ENCODE measurements at regions not wholly inside any gene's neighbourhood (a gene's known extent, or its start where the extent isn't known, plus 50 kb on each side); places are given as distances from the start of the nearest gene placed in this dataset.

- DNase-seq, result no peak
Measured at GRCh38 chr6:81694855-81695254, 57.6 kb downstream of the TENT5A start.

- no peak for DNase-seq
Measured at GRCh38 chr6:81694207-81694606, 58.3 kb downstream of the TENT5A start.

DNA sequence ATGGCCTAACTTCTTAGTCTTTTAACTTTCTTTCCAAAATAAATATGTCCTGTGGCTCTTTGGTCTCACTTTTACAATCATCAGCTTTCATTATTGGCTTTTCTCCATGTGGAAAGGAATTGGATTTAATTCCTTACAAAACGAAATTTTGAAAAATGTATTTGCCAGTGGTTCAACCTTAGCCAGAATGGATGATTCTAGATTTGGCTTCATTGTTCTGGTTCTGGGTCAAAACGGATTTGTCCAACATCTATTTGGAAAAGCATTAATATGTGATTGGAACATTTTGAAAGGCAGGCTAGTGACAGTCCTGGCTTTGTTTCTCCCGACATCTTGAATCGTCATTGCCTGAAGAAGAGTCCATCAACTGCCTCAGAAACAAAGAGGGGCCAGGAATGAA is 59.2 kb downstream of the TENT5A start:
- DNase-seq, result no peak

- DNase-seq, result no peak
Measured at GRCh38 chr6:81690073-81690472, 62.4 kb downstream of the TENT5A start.

GRCh38 chr6:81689580-81689979 is 62.9 kb downstream of the TENT5A start:
- DNase-seq, result no peak

DNA sequence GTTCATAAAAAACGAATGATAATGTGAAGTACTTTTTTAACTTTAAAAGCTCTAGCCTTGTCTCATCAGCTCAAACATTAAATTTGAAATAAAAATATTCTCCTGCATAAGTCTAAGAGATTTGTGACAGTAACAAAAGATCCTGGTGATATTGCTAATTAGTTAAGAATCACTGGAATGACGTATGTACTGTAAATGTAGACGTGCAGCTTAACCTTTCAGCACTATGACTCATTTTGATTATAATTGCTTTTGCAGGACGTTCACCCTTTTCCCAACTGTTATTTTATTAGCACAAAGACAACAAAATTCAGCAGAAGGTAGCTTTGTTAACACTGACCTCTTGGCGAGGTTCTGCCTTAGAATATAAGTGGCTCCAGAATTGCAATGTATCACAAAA is 68.6 kb downstream of the TENT5A start:
- no peak for DNase-seq

- peak; percentile 18 for DNase-seq
Measured at GRCh38 chr6:81682858-81683620, 69.4 kb downstream of the TENT5A start.

- DNase-seq, result no peak
Measured at GRCh38 chr6:81682235-81682795, 70.2 kb downstream of the TENT5A start.

DNA sequence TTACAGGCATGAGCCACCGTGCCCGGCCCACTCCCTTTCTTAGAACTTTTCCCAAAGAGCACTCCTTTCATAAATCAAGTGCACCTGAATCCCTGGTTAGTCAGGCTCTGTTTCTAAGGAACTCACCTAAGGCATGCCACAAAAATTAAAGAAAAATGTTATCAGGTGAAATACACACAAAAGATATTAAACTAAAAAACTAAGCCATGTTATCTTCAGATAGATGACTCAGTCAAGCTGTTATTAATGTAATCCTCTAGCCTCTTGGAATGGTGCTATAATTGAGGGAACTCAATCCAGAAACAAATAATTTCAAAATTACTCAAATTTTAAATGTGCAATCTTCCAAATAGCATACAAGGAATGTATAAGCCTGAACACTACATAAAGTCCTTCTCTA is 83.0 kb downstream of the TENT5A start:
- no peak for DNase-seq

DNA sequence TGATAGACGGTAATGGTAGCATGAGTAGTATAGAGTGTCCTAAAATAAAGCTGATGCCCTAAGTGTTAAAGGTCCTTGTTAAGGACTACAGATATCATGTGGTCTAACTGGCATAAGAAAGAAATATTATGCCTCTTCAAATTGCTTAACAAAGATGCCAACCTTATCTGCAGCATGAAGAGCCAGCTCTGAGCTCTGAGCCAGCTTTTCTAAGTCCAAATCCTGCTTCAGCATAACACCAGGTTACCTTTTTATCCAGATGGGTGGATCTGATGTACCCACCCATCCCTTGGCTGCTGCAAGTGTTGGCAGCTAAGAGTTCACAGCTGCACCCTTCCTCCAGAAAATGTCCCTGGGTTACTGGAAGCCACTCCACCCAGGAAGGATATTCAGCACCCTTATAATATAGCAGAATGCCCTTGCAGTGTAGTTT is 83.8 kb downstream of the TENT5A start:
- DNase-seq, result no peak

GRCh38 chr6:81666481-81666880 is 86.0 kb downstream of the TENT5A start:
- DNase-seq, result no peak

- DNase-seq, result no peak
Measured at GRCh38 chr6:81656231-81656630, 96.2 kb downstream of the TENT5A start.

DNA sequence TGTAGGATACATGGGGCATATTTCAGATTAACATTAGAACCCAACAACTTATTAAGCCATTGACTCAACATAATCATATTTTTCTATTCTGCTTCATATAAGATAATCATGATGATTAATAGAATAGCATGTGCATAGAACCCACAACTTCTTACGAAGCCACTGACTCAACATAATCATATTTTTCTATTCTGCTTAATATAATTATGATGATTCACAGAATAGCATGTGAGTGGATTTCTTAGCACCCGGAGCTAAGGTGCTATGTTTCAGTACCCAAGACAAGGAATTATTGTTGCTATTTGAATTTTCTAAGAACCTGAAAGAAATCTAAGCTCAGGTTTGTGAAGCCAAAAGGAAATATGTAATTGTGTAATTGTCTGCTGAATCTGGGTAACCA is 96.8 kb downstream of the TENT5A start:
- DNase-seq, result no peak

DNA sequence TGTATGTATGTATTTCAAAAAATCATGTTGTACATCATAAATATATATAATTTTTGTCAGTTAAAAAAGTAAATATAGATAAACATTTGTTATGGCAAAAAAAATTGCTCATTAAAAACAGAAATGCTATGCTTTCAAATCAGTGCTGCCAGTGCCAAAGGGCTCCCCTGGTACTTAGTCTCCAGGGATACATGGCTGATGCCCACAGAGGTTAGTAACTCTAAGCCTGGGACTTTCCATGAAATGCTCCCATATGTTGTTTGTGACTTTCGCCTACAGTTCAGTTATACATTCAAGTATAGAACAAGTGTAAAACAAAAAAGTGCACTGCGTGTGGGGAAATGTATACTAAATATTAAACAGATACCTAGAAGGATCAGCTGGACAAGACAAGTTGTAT is 104.0 kb downstream of the TENT5A start:
- no peak for DNase-seq

- DNase-seq, result no peak
Measured at GRCh38 chr6:81643156-81643555, 109.3 kb downstream of the TENT5A start.

DNA sequence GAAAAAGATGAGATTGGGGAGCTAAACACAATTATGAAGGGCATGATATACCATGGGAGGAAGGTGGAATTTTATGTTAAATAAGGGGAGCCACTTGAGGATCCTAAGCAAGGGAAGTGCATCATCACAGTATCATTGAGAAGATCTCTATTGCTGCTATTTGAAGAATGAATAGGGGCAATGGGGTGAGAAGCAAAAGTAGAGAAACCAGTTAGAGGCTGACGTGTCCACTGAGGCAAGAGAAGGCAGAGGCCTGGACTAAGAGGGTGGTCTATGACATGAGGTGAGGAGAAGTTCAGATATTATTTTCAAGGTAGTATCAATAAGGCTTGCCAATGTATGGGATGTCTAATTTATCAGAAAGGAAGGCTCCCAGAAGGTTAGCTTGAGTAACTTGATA is 111.6 kb downstream of the TENT5A start:
- DNase-seq, result no peak

DNA sequence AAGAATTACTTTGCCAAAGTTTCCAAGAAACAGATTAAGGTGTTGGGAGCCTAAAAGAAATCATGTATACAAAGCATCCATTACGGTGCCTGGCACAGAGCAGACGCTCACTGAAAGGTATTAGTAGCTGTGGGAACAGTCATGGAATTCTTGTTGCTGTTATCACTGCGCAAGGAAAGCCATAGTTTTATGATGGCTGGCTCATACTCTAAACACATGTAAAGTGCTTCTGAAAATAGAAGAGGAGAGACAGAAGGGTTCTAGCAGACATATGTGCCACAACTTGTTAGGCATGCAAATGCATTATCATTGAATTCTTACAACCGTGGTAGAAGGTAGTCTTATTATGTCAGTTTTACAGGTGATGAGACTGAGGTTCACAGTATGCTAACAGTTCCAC is 112.4 kb downstream of the TENT5A start:
- no peak for DNase-seq

DNA sequence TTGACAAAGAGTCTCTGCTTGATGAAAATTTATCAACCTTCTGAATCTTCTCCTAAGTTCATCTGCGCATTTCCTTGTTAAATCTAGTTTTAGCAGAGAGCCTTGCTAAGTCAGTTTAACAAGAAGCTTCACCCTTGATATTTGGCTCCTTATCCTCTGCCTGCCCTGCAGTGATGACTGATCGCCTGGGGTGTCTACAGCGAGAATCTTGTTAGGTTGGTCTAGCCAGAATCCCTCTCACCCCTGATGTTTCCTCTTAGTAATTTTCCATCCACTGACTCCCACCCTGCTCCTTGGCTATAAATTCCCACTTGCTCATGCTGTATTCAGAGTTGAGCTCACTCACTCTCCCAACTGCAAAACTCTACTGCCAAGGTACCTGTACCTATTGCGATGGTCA is 114.1 kb downstream of the TENT5A start:
- no peak for DNase-seq

- DNase-seq, result no peak
Measured at GRCh38 chr6:81636930-81637568, 115.4 kb downstream of the TENT5A start.

- DNase-seq, result no peak
Measured at GRCh38 chr6:81634155-81634880, 118.2 kb downstream of the TENT5A start.

DNA sequence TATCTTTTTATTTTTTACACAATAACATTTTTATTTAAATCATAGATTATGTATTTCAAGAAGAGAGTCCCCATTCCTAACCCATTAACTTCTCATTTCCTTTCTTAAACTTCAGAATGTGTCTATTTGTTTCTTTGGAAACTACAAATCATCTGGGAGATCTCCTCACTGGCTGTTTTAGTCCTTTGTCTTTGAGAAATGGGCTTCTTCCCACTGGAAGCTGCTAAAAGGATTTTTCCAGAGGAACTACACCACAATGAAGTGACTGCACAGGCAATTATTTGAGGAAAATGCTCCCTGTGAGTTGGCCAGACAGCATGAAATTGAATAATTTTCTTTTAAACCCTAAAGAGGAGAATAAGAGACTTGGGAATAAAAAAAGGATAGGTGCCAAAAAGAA is 119.1 kb downstream of the TENT5A start:
- DNase-seq, result no peak

DNA sequence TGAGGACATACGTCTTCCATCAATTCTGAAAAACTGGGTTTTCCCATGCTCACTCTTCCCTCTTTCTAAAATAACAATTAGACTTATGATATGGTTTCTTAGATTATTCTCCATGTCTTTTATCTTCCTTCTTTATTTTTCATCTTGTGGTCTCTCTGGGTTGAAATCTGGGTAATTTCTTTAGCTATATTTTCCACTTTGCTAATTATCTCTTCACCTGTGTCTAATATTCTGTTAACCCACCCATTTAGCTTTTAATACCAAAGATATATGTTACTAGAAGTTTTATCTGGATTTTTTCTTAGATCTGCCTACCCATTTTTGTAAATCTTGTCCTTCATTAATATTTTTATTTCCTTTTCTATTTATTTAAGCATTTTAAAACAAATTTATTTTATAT is 121.8 kb downstream of the TENT5A start:
- DNase-seq, result no peak

GRCh38 chr6:81625216-81625615 is 127.3 kb downstream of the TENT5A start:
- no peak for DNase-seq

GRCh38 chr6:81624453-81624852 is 128.0 kb downstream of the TENT5A start:
- DNase-seq, result no peak
